Breast epithelium (tissue), 3 donors: ENCODE measurements at regions not wholly inside any gene's neighbourhood (a gene's known extent, or its start where the extent isn't known, plus 50 kb on each side); places are given as distances from the start of the nearest gene placed in this dataset.

Experiments used
- CTCF ChIP-seq, 3 donors: fragments of 450-650 bp; IDR thresholded peaks; one replicate each; pipeline ENCODE4 v1.5.1; 2016 to 2017; ENCODE audit warnings: antibody characterized with exemption in 3 of 3, mild to moderate bottlenecking in 3 of 3, moderate library complexity in 3 of 3
- POLR2A ChIP-seq: fragments of 450-650 bp; IDR thresholded peaks from one replicate; pipeline ENCODE4 v1.6.1; 2016; ENCODE audit warnings: antibody characterized with exemption, mild to moderate bottlenecking, moderate library complexity
- POLR2AphosphoS5 ChIP-seq, 3 donors: sonication (generic); formaldehyde crosslinking; IDR thresholded peaks; one replicate each; pipeline ENCODE4 v1.6.1; 2017; ENCODE audit warnings: antibody characterized with exemption in 3 of 3

GRCh38 chr6:100962466-100962865, 81.3 kb upstream of the ASCC3 start:
- TF ChIP-seq CTCF (IDR thresholded peaks at IDR 0.05) (no peak), POLR2A (no peak), POLR2AphosphoS5 (IDR thresholded peaks at IDR 0.05) (no peak)
